SK-N-SH (cell line): ENCODE measurements at regions not wholly inside any gene's neighbourhood (a gene's known extent, or its start where the extent isn't known, plus 50 kb on each side); places are given as distances from the start of the nearest gene placed in this dataset.

ENCODE experiments used
- CTCF ChIA-PET: fragments of 300-600, 350-600 bp; formaldehyde crosslinking; extraction: SDS; loops from one replicate; lab custom pipeline; 2021; lab: Yijun Ruan, JAX
- POLR2A ChIA-PET: fragments of 350-600 bp; sonication (Branson Sonifier 250); formaldehyde crosslinking; extraction: SDS; loops from one replicate; lab custom pipeline; 2020; ENCODE audit warnings: antibody characterized with exemption, inconsistent platforms; lab: Yijun Ruan, JAX
- DNase-seq: peaks from one replicate; pipeline ENCODE4 v3.0.0; 2012
- H2AFZ ChIP-seq: fragments of 200-600 bp; sonication (generic); 2 replicates; pipeline ENCODE4 v1.8.1; 2016; ENCODE audit warnings: antibody characterized with exemption, mild to moderate bottlenecking, low read depth
- H3F3A ChIP-seq: fragments of 200-600 bp; sonication (generic); replicated peaks from 2 replicates; pipeline ENCODE3; 2016; ENCODE audit warnings: antibody characterized with exemption, mild to moderate bottlenecking; ENCODE audit not compliant: insufficient read depth
- H3K27ac ChIP-seq, 2 experiments: fragments of 200-500 bp in 1 of 2; fragments of 200-600 bp in 1 of 2; sonication (Bioruptor generic) in 1 of 2; sonication (generic), shearing (Covaris generic) in 1 of 2; 2 replicates each; pipeline versions ENCODE4 v1.5.1 to v1.6.1; 2014 to 2016; ENCODE audit warnings: low read depth in 2 of 2, inconsistent platforms in 1 of 2, low read length in 1 of 2, mild to moderate bottlenecking in 1 of 2, mixed read lengths in 1 of 2
- H3K27me3 ChIP-seq: fragments of 200-600 bp; sonication (generic), shearing (Covaris generic); 2 replicates; pipeline ENCODE4 v1.6.1; 2016; ENCODE audit warnings: mixed run types; ENCODE audit not compliant: insufficient read depth
- H3K36me3 ChIP-seq, 2 experiments: fragments of 200-500 bp in 1 of 2; fragments of 200-600 bp in 1 of 2; sonication (Bioruptor generic) in 1 of 2; sonication (generic) in 1 of 2; replicated peaks in 1 of 2; 2 replicates each; pipeline versions ENCODE3 to v1.5.1; 2014 to 2016; ENCODE audit warnings: low read length in 1 of 2, mild to moderate bottlenecking in 1 of 2; ENCODE audit not compliant: insufficient read depth in 2 of 2, control insufficient read depth in 1 of 2
- H3K4me1 ChIP-seq, 2 experiments: fragments of 200-500 bp in 1 of 2; fragments of 200-600 bp in 1 of 2; sonication (Bioruptor generic) in 1 of 2; sonication (generic), shearing (Covaris generic) in 1 of 2; 2 replicates each; pipeline versions ENCODE4 v1.5.1 to v1.6.1; 2014 to 2016; ENCODE audit warnings: low read depth in 1 of 2, low read length in 1 of 2, mixed run types in 1 of 2; ENCODE audit not compliant: insufficient read depth in 2 of 2, control insufficient read depth in 1 of 2
- H3K4me2 ChIP-seq: fragments of 200-600 bp; sonication (generic), shearing (Covaris generic); 2 replicates; pipeline ENCODE4 v1.6.1; 2017; ENCODE audit warnings: mixed run types
- H3K4me3 ChIP-seq, 2 experiments: fragments of 200-500 bp in 1 of 2; fragments of 200-600 bp in 1 of 2; sonication (Bioruptor generic) in 1 of 2; sonication (generic), shearing (Covaris generic) in 1 of 2; 2 replicates each; pipeline versions ENCODE4 v1.5.1 to v1.8.1; 2014 to 2016; ENCODE audit warnings: low read depth in 2 of 2, inconsistent platforms in 1 of 2, low read length in 1 of 2, mild to moderate bottlenecking in 1 of 2, mixed read lengths in 1 of 2, moderate library complexity in 1 of 2
- H3K79me2 ChIP-seq: fragments of 200-600 bp; sonication (generic); 2 replicates; pipeline ENCODE4 v1.8.1; 2017; ENCODE audit warnings: mild to moderate bottlenecking; ENCODE audit not compliant: insufficient read depth
- H3K9ac ChIP-seq: fragments of 200-600 bp; sonication (generic); 2 replicates; pipeline ENCODE4 v1.6.1; 2017; ENCODE audit warnings: mixed run types
- H3K9me2 ChIP-seq: fragments of 200-600 bp; sonication (generic); 2 replicates; pipeline ENCODE4 v1.6.1; 2017; ENCODE audit warnings: mixed run types
- H3K9me3 ChIP-seq: fragments of 200-600 bp; sonication (generic); 2 replicates; pipeline ENCODE4 v1.6.1; 2017; ENCODE audit warnings: mixed run types, mild to moderate bottlenecking, moderate library complexity
- H4K20me1 ChIP-seq: fragments of 200-600 bp; sonication (generic); 2 replicates; pipeline ENCODE4 v1.6.1; 2017; ENCODE audit warnings: mild to moderate bottlenecking, mixed run types; ENCODE audit not compliant: insufficient read depth
- CHD2 ChIP-seq: fragments of 150-350 bp; IDR thresholded peaks from 2 replicates; pipeline ENCODE4 v1.6.1; 2018; ENCODE audit warnings: low read length; ENCODE audit not compliant: partially characterized antibody
- ELF1 ChIP-seq: IDR thresholded peaks from 2 replicates; pipeline ENCODE4 v1.4.0; 2012
- EZH2phosphoT487 ChIP-seq: fragments of 200-600 bp; sonication (generic); IDR thresholded peaks from 2 replicates; pipeline ENCODE4 v1.6.1; 2017; ENCODE audit warnings: low read depth, mixed run types, mild to moderate bottlenecking, antibody characterized with exemption, moderate library complexity, borderline replicate concordance
- FOXJ3 ChIP-seq: sonication (generic); formaldehyde crosslinking; IDR thresholded peaks from 2 replicates; pipeline ENCODE4 v1.5.1; 2020; ENCODE audit warnings: mild to moderate bottlenecking, missing genetic modification reagents
- GATA2 ChIP-seq: sonication (generic); formaldehyde crosslinking; IDR thresholded peaks from 2 replicates; pipeline ENCODE4 v1.5.0; 2020; ENCODE audit warnings: mild to moderate bottlenecking, missing genetic modification reagents
- MXI1 ChIP-seq: IDR thresholded peaks from 2 replicates; pipeline ENCODE4 v1.6.1; 2012; ENCODE audit warnings: mild to moderate bottlenecking, low read depth, low read length, improper control_type of control experiment
- NRF1 ChIP-seq: IDR thresholded peaks from 2 replicates; pipeline ENCODE4 v1.6.1; 2012; ENCODE audit warnings: low read depth, mild to moderate bottlenecking, low read length
- PBX3 ChIP-seq: IDR thresholded peaks from 2 replicates; pipeline ENCODE4; 2012
- RFX5 ChIP-seq: IDR thresholded peaks from 2 replicates; pipeline ENCODE4 v1.6.1; 2012; ENCODE audit warnings: mild to moderate bottlenecking, improper control_type of control experiment, low read length
- RXRA ChIP-seq: IDR thresholded peaks from 2 replicates; pipeline ENCODE4 v1.4.0; 2012; ENCODE audit warnings: low read depth, mild to moderate bottlenecking, borderline replicate concordance
- SMC3 ChIP-seq: IDR thresholded peaks from 2 replicates; pipeline ENCODE4 v1.6.1; 2012; ENCODE audit warnings: low read depth, low read length, improper control_type of control experiment
- TCF12 ChIP-seq: IDR thresholded peaks from 2 replicates; pipeline ENCODE4 v1.4.0; 2012
- ZBTB33 ChIP-seq: IDR thresholded peaks from 2 replicates; pipeline ENCODE4 v1.4.0; 2012; ENCODE audit warnings: low read depth, borderline replicate concordance
- WGBS: methylation state at CpG from one replicate; pipeline ENCODE4 v1.1.6; 2017; ENCODE audit warnings: low lambda C conversion rate; 5-methylcytosine and 5-hydroxymethylcytosine counted together
- TF ChIP-seq, protein P1 (sequence below): fragments of 150-350 bp; IDR thresholded peaks from 2 replicates; pipeline ENCODE4 v1.6.1; 2016; ENCODE audit warnings: mild to moderate bottlenecking, low read depth, low read length
- TF ChIP-seq, protein P2 (sequence below): IDR thresholded peaks from 2 replicates; pipeline ENCODE4 v1.4.0; 2012; ENCODE audit warnings: low read depth

GRCh38 chr5:84549054-84549453 is 164.4 kb upstream of the EDIL3 start:
- no peak for DNase-seq
- ChIA-PET CTCF (no interaction called here), POLR2A (no interaction called here)
- Histone ChIP-seq H3K79me2 (no peaks in the 10 kb centered on the region), H3K27me3 (no peaks in the 10 kb centered on the region), H3K27ac (no peak overlapping the region), H3F3A (no peaks in the 10 kb centered on the region), H3K9ac (no peak overlapping the region), H4K20me1 (no peaks in the 10 kb centered on the region), H3K9me3 (no peaks in the 10 kb centered on the region), H3K4me2 (no peak overlapping the region), H3K4me1 (no peaks in the 10 kb centered on the region), H3K36me3 (no peaks in the 10 kb centered on the region), H2AFZ (no peak overlapping the region), H3K4me3 (no peak overlapping the region), H3K9me2 (no peaks in the 10 kb centered on the region)
- TF ChIP-seq SMC3 (no peak), GATA2 (CRISPR knock-in tag) (no peak), ELF1 (no peak), RFX5 (no peak), ZBTB33 (no peak)
- WGBS: 0% methylated on average over 1 of the region's 1 CpG

DNA sequence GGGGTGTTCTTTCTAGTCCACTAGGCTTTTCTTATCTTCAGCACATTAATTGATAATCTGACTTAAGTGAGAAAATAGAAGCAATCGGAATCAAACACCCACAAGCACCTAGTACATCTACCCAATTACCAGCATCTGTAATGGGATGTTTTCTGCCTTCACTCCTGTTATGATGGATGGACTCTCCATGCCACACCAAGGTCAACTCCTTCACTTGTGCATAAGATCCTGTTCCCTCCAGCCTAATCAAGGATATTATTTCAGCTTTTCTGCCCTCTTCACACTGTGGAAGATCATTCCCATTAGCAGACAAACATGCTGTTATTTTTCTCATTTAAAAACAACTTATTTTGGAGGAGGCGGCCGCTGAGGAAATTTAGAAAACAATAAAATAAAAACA is 162.0 kb upstream of the EDIL3 start:
- H2AFZ ChIP-seq: no peak overlapping the region
- H3K4me2 ChIP-seq: no peak overlapping the region
- DNase-seq: no peak
- no peak overlapping the region for H3K27ac ChIP-seq
- H4K20me1 ChIP-seq: no peaks in the 10 kb centered on the region
- WGBS: 14% methylated on average over 3 of the region's 3 CpGs
- H3F3A ChIP-seq: no peaks in the 10 kb centered on the region
- no peak overlapping the region for H3K9ac ChIP-seq
- CTCF ChIA-PET: no interaction called here
- no peak overlapping the region for H3K4me3 ChIP-seq
- no peaks in the 10 kb centered on the region for H3K9me2 ChIP-seq
- no peaks in the 10 kb centered on the region for H3K9me3 ChIP-seq
- H3K4me1 ChIP-seq: no peaks in the 10 kb centered on the region
- no peaks in the 10 kb centered on the region for H3K36me3 ChIP-seq
- no peaks in the 10 kb centered on the region for H3K27me3 ChIP-seq
- no peak for TF ChIP-seq RXRA
- no peak for TF ChIP-seq TCF12
- no peak for TF ChIP-seq FOXJ3 (CRISPR knock-in tag)
- no peak for TF ChIP-seq MXI1
- no peak for TF ChIP-seq PBX3
- no peak for TF ChIP-seq ZBTB33
- TF ChIP-seq, protein P1, sequence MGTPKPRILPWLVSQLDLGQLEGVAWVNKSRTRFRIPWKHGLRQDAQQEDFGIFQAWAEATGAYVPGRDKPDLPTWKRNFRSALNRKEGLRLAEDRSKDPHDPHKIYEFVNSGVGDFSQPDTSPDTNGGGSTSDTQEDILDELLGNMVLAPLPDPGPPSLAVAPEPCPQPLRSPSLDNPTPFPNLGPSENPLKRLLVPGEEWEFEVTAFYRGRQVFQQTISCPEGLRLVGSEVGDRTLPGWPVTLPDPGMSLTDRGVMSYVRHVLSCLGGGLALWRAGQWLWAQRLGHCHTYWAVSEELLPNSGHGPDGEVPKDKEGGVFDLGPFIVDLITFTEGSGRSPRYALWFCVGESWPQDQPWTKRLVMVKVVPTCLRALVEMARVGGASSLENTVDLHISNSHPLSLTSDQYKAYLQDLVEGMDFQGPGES: no peak
- TF ChIP-seq NRF1: no peak
- TF ChIP-seq EZH2phosphoT487: no peak
- TF ChIP-seq CHD2: no peak
- TF ChIP-seq, protein P2, sequence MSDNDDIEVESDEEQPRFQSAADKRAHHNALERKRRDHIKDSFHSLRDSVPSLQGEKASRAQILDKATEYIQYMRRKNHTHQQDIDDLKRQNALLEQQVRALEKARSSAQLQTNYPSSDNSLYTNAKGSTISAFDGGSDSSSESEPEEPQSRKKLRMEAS: no peak
- TF ChIP-seq, all 33 proteins: peak for 0
- POLR2A ChIA-PET: no interaction called here
- no peaks in the 10 kb centered on the region for H3K79me2 ChIP-seq
